ENCODE measurements at regions not wholly inside any gene's neighbourhood (a gene's known extent, or its start where the extent isn't known, plus 50 kb on each side); places are given as distances from the start of the nearest gene placed in this dataset.

- no peak for DNase-seq
Observed at GRCh38 chr10:10911035-10911434, 106.6 kb upstream of the CELF2 start.

- no peak for DNase-seq
Observed at GRCh38 chr10:10911471-10911921, 106.2 kb upstream of the CELF2 start.

GRCh38 chr10:10914144-10914543 lies 103.5 kb upstream of the CELF2 start:
- no peak for DNase-seq

GRCh38 chr10:10915215-10915614 lies 102.5 kb upstream of the CELF2 start:
- DNase-seq = peak in 1 of 5 experiments; percentile 66

GRCh38 chr10:10917031-10917430 lies 100.6 kb upstream of the CELF2 start:
- DNase-seq = no peak

- DNase-seq = no peak
Observed at GRCh38 chr10:10919976-10920375, 97.7 kb upstream of the CELF2 start.

- DNase-seq = no peak
Observed at GRCh38 chr10:10921826-10922461, 95.7 kb upstream of the CELF2 start.

GRCh38 chr10:10923029-10923651 lies 94.5 kb upstream of the CELF2 start:
- no peak for DNase-seq

GRCh38 chr10:10925667-10926066 lies 92.0 kb upstream of the CELF2 start:
- DNase-seq = no peak

- no peak for DNase-seq
Observed at GRCh38 chr10:10927608-10928007, 90.1 kb upstream of the CELF2 start.

GRCh38 chr10:10930979-10931743 lies 86.5 kb upstream of the CELF2 start:
- DNase-seq = no peak

- DNase-seq = no peak
Observed at GRCh38 chr10:10935032-10935431, 82.6 kb upstream of the CELF2 start.

- DNase-seq = no peak
Observed at GRCh38 chr10:10938676-10939075, 79.0 kb upstream of the CELF2 start.

- DNase-seq = no peak
Observed at GRCh38 chr10:10941127-10941730, 76.4 kb upstream of the CELF2 start.

- no peak for DNase-seq
Observed at GRCh38 chr10:10942441-10942840, 75.2 kb upstream of the CELF2 start.

GRCh38 chr10:10946081-10946480 lies 71.6 kb upstream of the CELF2 start:
- DNase-seq = no peak

GRCh38 chr10:10946801-10947200 lies 70.9 kb upstream of the CELF2 start:
- DNase-seq = no peak

GRCh38 chr10:10951675-10952074 lies 66.0 kb upstream of the CELF2 start:
- no peak for DNase-seq

GRCh38 chr10:10952800-10953199 lies 64.9 kb upstream of the CELF2 start:
- DNase-seq = no peak

GRCh38 chr10:10956681-10957542 lies 60.8 kb upstream of the CELF2 start:
- DNase-seq = no peak

GRCh38 chr10:10958041-10958440 lies 59.6 kb upstream of the CELF2 start:
- DNase-seq = no peak

GRCh38 chr10:10959666-10960065 lies 58.0 kb upstream of the CELF2 start:
- DNase-seq = peak in 1 of 5 experiments; percentile 38

Data from T-helper 2 cell (primary cell).